Calu3 (cell line): ENCODE measurements at regions not wholly inside any gene's neighbourhood (a gene's known extent, or its start where the extent isn't known, plus 50 kb on each side); places are given as distances from the start of the nearest gene placed in this dataset.

Source experiments
- BruUV-seq: library from RNA; stranded (reverse); fragments of 400-500 nt; replicated peaks from 2 replicates; lab custom pipeline; 2021; lab: Mats Ljungman, UMichigan
- CTCF ChIA-PET: fragments of 300-600 bp; sonication (Branson Sonifier 250); formaldehyde crosslinking; loops from one replicate; lab custom pipeline; 2022; ENCODE audit warnings: antibody characterized with exemption; lab: Charles Lee
- DNase-seq: peaks from one replicate; pipeline ENCODE4 v3.0.0; 2022
- H3K27ac Mint-ChIP-seq: one replicate; pipeline ENCODE4 v1.8.0; 2022; ENCODE audit warnings: mixed read lengths; ENCODE audit not compliant: unreplicated experiment
- H3K27me3 Mint-ChIP-seq: one replicate; pipeline ENCODE4 v1.8.0; 2022; ENCODE audit warnings: mixed read lengths; ENCODE audit not compliant: unreplicated experiment
- H3K36me3 Mint-ChIP-seq: one replicate; pipeline ENCODE4 v1.8.0; 2022; ENCODE audit warnings: mild to moderate bottlenecking, moderate library complexity, mixed read lengths; ENCODE audit not compliant: insufficient read depth, unreplicated experiment
- H3K4me1 Mint-ChIP-seq: one replicate; pipeline ENCODE4 v1.8.0; 2022; ENCODE audit warnings: mild to moderate bottlenecking, low read depth, mixed read lengths; ENCODE audit not compliant: unreplicated experiment
- H3K4me3 Mint-ChIP-seq: one replicate; pipeline ENCODE4 v1.8.0; 2022; ENCODE audit warnings: mild to moderate bottlenecking, low read depth, moderate library complexity, mixed read lengths; ENCODE audit not compliant: unreplicated experiment
- H3K9me3 Mint-ChIP-seq: one replicate; pipeline ENCODE4 v1.8.0; 2022; ENCODE audit warnings: low read depth, mixed read lengths; ENCODE audit not compliant: unreplicated experiment
- intact Hi-C: fragments of 100-400 bp; cut with micrococcal nuclease; formaldehyde crosslinking; loops from one replicate; pipeline ENCODE4 v1.10.0; 2022; ENCODE audit not compliant: unreplicated experiment
- TF ChIP-seq, protein P1 (sequence below): fragments of 200-600 bp; IDR thresholded peaks from one replicate; pipeline ENCODE4 v1.8.0; 2022; ENCODE audit warnings: antibody characterized with exemption; ENCODE audit not compliant: unreplicated experiment

DNA sequence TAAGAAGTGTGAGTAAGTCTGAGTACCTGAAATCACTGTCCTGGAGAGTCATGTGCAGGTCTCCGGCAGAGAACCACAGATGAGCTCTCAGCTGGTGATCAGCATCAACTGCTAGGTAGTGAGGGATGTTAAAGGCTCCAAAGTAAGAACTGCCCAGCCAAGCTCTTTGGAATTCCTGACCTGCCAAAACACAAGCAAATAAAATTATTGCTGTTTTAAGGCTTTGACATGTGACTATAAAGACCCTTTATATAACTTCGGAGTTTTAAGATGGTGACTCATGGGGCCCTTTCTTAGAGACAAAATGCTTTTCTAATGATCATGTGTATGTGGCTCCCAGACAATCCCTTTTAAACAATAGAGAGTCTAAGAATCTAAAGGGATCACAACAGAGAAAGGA is 855.7 kb downstream of the TRIB2 start:
- H3K9me3 Mint-ChIP-seq: no peaks in the 10 kb centered on the region
- CTCF ChIA-PET: no interaction called here
- no peak overlapping the region for H3K4me3 Mint-ChIP-seq
- H3K4me1 Mint-ChIP-seq: peaks cover 10% of the 10 kb centered on the region
- intact Hi-C loops: no loop called here
- BruUV-seq: no TSS peak
- no peak for DNase-seq
- no peaks in the 10 kb centered on the region for H3K36me3 Mint-ChIP-seq
- no peaks in the 10 kb centered on the region for H3K27me3 Mint-ChIP-seq
- TF ChIP-seq, protein P1, sequence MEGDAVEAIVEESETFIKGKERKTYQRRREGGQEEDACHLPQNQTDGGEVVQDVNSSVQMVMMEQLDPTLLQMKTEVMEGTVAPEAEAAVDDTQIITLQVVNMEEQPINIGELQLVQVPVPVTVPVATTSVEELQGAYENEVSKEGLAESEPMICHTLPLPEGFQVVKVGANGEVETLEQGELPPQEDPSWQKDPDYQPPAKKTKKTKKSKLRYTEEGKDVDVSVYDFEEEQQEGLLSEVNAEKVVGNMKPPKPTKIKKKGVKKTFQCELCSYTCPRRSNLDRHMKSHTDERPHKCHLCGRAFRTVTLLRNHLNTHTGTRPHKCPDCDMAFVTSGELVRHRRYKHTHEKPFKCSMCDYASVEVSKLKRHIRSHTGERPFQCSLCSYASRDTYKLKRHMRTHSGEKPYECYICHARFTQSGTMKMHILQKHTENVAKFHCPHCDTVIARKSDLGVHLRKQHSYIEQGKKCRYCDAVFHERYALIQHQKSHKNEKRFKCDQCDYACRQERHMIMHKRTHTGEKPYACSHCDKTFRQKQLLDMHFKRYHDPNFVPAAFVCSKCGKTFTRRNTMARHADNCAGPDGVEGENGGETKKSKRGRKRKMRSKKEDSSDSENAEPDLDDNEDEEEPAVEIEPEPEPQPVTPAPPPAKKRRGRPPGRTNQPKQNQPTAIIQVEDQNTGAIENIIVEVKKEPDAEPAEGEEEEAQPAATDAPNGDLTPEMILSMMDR: no peak
- no peak overlapping the region for H3K27ac Mint-ChIP-seq

DNA sequence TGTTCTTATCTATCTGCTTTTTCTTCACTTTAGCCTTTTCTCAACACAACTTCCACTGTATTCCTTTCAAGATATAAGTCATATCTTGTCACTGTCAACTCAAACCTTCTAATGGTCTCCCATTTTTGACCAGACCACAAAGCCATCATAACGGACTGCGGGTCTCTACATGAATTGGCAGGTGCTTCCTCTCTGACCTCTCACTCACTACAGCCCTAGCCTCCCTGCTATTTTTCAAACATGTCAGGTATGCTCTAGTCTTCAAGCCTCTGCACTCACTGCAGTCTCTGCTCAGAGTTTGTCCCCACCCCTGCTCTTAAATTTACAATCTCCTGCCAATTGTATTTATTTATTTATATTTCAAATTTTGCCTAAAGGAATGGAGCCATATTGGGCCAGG is 858.1 kb downstream of the TRIB2 start:
- no peaks in the 10 kb centered on the region for H3K9me3 Mint-ChIP-seq
- H3K27ac Mint-ChIP-seq: no peak overlapping the region
- no peaks in the 10 kb centered on the region for H3K36me3 Mint-ChIP-seq
- no TSS peak for BruUV-seq
- peaks cover 10% of the 10 kb centered on the region for H3K4me1 Mint-ChIP-seq
- intact Hi-C loops: no loop called here
- no peak for DNase-seq
- no peak overlapping the region for H3K4me3 Mint-ChIP-seq
- TF ChIP-seq, protein P1: no peak
- CTCF ChIA-PET: no interaction called here
- no peaks in the 10 kb centered on the region for H3K27me3 Mint-ChIP-seq

DNA sequence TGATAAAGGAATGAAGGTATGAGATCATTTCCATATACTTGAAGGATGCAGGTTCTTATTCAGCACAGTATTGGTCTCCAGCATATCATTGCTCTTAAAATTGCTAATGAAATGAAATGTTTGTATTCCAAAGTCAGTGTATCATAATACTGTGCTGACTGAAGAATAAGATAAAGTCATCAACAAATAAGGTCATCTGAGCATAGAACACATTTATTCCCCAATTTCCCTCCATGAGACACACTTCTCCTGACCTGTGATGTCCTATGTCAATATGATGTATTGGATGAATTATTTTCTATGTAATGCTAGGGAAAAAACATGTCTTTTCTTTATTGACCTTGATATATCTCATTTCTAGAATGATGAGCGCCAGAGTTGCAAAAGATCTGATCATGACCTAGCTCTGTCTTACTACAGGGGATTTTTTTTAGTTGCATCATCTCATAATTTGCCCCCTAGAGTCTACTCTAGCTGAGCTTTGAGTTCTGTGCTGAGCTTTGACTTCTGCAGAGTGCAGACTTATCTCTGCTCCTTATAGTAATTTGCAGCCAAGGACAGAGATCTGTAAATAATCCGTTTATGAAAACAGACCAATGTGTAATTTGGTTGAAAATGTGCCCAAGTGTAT is 859.8 kb downstream of the TRIB2 start:
- Mint-ChIP-seq H3K4me3 (no peak overlapping the region), H3K27ac (no peak overlapping the region), H3K4me1 (peaks cover 10% of the 10 kb centered on the region), H3K27me3 (no peaks in the 10 kb centered on the region), H3K36me3 (no peaks in the 10 kb centered on the region), H3K9me3 (no peaks in the 10 kb centered on the region)
- TF ChIP-seq, protein P1: no peak
- CTCF ChIA-PET: no interaction called here
- intact Hi-C loops: no loop called here
- DNase-seq: no peak
- BruUV-seq: no TSS peak

DNA sequence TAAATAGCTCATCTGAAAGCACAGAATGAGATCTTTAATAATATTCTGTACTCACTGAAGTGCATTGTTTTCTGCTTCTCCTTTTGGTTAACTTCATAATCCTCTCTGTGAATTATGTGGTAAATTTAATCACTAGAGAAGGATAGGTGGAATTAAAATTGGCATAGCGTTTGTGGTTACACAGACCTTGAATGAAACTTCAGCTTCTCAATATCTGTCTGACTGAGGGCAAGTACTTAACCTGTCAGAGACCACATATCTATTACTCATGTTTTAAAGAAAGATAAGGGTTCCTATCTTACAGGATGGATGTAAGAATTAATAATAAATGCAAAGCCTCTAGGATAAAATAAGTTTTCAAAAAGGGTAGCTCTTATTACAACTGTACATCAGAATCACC is 861.8 kb downstream of the TRIB2 start:
- no peak overlapping the region for H3K27ac Mint-ChIP-seq
- BruUV-seq: no TSS peak
- intact Hi-C loops: no loop called here
- CTCF ChIA-PET: interaction anchor here (0.9 kb wide), 1 partner anchor 1041 kb away, joined by 3 read pairs; no protein-coding TSS in a partner anchor
- no peaks in the 10 kb centered on the region for H3K4me1 Mint-ChIP-seq
- no peak overlapping the region for H3K4me3 Mint-ChIP-seq
- H3K36me3 Mint-ChIP-seq: no peaks in the 10 kb centered on the region
- H3K27me3 Mint-ChIP-seq: no peaks in the 10 kb centered on the region
- TF ChIP-seq, protein P1: no peak
- no peak for DNase-seq
- H3K9me3 Mint-ChIP-seq: no peaks in the 10 kb centered on the region
